Right lobe of liver (tissue), 4 donors: ENCODE measurements at regions not wholly inside any gene's neighbourhood (a gene's known extent, or its start where the extent isn't known, plus 50 kb on each side); places are given as distances from the start of the nearest gene placed in this dataset.

Experiments used
- POLR2A ChIP-seq: fragments of 450-650 bp; IDR thresholded peaks from one replicate; pipeline ENCODE4 v1.6.1; 2017; ENCODE audit warnings: antibody characterized with exemption, mild to moderate bottlenecking
- TF ChIP-seq, protein P1 (sequence below), 4 donors: fragments of 200-600 bp in 3 of 4; fragments of 450-650 bp in 1 of 4; IDR thresholded peaks; one replicate each; pipeline versions ENCODE4 v1.5.1 to v1.8.0; 2016 to 2022; ENCODE audit warnings: antibody characterized with exemption in 4 of 4, mild to moderate bottlenecking in 2 of 4
- donor health status: DM: no; HTN: no; CAD: no.
- donor health status: DM: no; HTN: no; CAD: no.
- donor health status: DM: no; HTN: yes; CAD: no.

GRCh38 chr2:144136297-144137010 is 383.5 kb downstream of the ZEB2 start:
- TF ChIP-seq POLR2A = no peak
- TF ChIP-seq, protein P1, sequence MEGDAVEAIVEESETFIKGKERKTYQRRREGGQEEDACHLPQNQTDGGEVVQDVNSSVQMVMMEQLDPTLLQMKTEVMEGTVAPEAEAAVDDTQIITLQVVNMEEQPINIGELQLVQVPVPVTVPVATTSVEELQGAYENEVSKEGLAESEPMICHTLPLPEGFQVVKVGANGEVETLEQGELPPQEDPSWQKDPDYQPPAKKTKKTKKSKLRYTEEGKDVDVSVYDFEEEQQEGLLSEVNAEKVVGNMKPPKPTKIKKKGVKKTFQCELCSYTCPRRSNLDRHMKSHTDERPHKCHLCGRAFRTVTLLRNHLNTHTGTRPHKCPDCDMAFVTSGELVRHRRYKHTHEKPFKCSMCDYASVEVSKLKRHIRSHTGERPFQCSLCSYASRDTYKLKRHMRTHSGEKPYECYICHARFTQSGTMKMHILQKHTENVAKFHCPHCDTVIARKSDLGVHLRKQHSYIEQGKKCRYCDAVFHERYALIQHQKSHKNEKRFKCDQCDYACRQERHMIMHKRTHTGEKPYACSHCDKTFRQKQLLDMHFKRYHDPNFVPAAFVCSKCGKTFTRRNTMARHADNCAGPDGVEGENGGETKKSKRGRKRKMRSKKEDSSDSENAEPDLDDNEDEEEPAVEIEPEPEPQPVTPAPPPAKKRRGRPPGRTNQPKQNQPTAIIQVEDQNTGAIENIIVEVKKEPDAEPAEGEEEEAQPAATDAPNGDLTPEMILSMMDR (IDR thresholded peaks at IDR 0.05) = no peak
